CD1c-positive myeloid dendritic cell (primary cell): ENCODE measurements at regions not wholly inside any gene's neighbourhood (a gene's known extent, or its start where the extent isn't known, plus 50 kb on each side); places are given as distances from the start of the nearest gene placed in this dataset.

Experiments used
- DNase-seq: peaks from one replicate; pipeline ENCODE4 v3.0.0-alpha.2; 2016; ENCODE audit errors: extremely low spot score

DNA sequence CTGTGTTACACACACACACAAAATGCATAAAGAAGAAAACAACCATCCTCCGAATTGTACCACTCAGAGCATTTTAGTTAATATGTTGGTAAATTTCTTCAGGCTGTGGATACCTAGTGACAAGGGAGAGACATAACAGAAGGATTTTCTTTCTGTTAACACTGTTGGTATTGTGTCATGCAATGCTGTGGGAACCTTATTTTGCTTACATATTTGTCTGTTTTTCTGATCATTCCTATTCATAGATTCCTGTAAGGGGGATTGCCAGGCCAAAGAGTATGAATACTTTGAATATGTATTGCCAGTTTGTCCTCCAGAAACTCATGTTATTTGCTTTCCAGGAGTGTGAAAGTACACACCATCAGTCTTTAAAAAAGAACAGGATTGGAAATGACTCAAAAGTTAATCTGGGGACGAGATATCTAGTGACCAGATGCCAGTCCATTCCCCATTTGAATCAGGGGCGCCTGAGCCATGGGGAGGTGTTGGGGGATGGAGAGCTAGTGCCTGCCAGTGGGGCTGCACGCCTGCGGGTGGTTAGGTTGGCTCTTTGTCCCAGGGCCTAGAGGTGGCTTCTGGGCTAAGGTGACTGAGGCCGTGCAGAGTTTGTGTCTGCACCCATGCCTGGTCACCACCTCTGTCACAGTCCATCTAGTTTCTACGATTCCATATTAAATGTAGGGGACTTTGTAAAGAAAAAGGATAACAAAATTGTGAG, 142.0 kb downstream of the PTPN20 start:
- DNase-seq: no peak

GRCh38 chr10:47054974-47055373, 143.7 kb downstream of the PTPN20 start:
- DNase-seq: no peak

DNA sequence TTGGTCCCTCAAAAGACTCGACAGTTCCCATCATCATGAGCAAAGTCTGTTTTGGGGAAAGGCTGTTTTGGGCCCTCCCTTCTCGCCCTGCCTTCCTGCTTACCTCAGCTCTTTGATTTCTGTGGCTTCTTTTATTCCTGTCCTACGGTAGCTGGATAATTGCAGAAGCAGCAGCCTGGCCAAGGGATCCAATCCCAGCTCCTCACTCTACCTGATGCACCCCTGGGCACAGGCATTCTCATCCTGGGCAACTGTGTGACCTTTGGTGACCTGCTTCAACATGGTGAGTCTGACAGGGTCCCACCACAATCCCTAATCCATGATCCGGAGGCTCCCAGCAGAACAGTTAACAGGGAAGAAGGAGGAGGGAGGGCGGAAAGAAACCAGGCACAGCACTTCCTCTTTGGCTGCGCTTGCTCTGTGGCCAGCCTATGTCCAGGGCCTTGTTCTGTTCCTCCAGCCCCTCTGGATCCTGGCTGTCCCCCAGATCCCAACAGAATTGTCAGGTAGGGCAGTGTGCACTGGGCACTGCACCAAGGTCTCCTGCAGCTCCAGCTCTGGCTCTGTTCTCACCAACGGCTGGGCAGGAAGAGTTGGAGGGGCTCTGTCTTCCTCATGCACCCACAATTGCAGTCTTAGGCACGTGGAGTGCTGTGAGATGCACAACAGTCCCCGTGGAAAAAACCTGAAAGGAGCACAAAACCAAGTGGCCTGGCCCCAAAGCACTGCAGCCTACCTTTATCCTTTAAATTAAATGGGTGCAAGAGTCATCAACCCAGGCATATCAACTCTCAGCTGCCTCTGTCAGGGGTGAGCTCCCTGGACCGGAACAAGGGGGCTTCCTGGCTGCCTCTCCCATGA, 144.4 kb downstream of the PTPN20 start:
- no peak for DNase-seq

- DNase-seq: no peak
Measured at GRCh38 chr10:47056247-47056510, 145.0 kb downstream of the PTPN20 start.

- no peak for DNase-seq
Measured at GRCh38 chr10:47057471-47057870, 146.2 kb downstream of the PTPN20 start.

DNA sequence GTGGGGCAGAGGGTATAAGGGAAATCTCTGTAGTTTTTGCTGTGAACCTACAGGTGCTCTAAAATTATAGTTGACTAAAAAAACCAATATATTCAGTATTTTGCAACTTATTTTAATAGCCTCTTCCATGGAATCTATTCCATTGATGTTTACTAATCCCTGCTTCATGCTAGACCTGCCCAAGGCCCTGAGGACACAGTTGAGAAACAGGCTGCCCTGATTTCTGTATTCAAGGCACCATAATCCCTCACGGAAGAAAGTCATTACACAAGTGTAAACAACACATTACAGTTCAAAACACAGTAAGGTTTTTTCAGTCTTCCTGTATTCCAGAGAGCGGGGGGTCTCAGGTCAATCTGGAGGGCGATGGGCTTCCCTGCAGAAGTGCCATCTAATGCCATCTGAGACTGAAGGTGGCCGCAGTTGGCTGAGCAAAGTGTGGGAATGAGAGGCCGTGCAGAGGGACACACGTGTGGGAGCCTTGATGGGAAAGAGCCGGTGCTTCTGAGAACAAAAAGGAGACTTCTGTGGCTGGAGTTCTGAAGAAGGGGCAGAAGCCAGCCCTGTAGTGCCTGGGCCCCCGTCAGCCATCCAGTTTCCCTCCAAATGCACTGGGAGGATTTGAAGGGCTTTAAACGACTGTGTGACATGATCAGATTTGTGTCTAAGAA, 146.9 kb downstream of the PTPN20 start:
- DNase-seq: no peak

GRCh38 chr10:47058961-47059391, 147.7 kb downstream of the PTPN20 start:
- DNase-seq: no peak

DNA sequence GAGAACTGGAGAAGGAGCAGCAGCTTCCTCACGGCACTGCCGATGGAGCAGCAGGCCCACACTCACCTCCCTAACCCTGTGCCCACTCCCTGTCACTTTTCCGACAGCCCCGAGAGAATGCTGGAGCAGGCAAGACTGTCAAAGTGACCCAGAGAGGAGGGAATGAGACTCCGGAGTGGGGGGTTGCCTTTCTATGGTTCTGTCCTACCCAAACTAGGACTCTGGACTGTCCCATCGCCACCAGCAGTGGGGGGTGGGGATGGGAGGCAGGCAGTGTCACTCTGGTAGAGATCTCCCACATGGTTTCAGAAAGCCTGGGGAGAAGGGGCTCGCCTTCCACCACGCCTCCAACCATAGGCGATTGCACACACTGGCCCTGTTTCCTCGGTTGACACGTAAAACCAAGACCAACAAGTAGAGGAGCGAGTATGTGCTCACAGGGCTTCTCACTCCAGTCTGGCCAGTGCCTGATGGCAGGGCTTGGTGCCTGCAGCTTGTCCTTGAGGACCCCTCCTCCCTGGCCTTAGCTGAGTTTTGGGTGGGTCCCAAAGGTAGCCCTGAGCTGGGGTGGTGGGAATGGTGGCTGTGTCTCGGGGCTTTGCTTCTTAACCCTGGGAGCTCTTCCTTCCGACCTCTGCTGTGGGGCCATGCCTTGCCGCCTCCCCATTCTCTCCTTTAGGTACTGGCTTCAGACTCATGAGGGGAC, 148.5 kb downstream of the PTPN20 start:
- no peak for DNase-seq

DNA sequence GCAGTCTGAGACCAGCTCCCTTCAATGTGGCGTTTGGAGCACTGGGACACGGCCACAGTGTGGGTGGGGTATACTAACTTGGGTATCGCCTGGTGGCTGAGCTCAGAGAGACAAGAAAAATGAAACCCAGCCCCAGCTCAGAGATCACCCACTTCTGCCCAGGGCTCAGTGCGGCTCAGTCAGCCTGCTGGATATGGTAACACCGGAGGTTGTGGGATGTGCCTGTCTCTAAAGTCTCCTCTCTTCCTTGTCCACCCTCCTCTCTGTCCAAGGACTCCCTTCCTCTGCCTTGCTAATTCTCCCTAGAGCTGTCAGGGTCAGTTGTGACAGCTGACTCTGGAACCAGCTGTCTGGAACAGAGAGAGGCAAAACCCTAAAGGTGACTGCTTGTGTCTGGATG, 149.1 kb downstream of the PTPN20 start:
- no peak for DNase-seq

GRCh38 chr10:47060993-47061500, 149.8 kb downstream of the PTPN20 start:
- no peak for DNase-seq

GRCh38 chr10:47061776-47062175, 150.5 kb downstream of the PTPN20 start:
- no peak for DNase-seq

GRCh38 chr10:47062441-47063200, 151.4 kb downstream of the PTPN20 start:
- DNase-seq: no peak

- no peak for DNase-seq
Measured at GRCh38 chr10:47063858-47064257, 152.6 kb downstream of the PTPN20 start.

GRCh38 chr10:47065903-47066302, 154.7 kb downstream of the PTPN20 start:
- no peak for DNase-seq

GRCh38 chr10:47067949-47068940, 157.0 kb downstream of the PTPN20 start:
- DNase-seq: no peak

GRCh38 chr10:47070541-47070940, 159.3 kb downstream of the PTPN20 start:
- DNase-seq: no peak

DNA sequence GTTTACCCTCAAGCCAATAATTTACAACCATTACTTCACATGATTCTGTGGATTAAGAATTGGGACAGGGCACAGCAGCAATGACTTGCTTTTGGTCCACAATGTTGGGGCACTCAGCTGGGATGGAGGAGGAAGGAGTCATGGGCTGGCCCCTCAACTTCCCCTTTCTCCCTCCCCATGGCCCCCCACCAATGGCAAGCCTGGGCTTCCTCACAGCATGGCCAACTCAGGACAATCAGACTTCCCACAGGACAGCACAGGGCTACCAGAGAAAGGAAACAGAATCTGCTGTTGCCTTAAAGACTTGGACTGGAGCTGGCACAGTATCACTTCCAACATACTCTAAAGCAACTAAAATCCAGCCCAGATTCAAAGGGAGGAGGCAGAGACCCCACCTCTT, 160.7 kb downstream of the PTPN20 start:
- no peak for DNase-seq

GRCh38 chr10:47073967-47074366, 162.7 kb downstream of the PTPN20 start:
- DNase-seq: no peak

DNA sequence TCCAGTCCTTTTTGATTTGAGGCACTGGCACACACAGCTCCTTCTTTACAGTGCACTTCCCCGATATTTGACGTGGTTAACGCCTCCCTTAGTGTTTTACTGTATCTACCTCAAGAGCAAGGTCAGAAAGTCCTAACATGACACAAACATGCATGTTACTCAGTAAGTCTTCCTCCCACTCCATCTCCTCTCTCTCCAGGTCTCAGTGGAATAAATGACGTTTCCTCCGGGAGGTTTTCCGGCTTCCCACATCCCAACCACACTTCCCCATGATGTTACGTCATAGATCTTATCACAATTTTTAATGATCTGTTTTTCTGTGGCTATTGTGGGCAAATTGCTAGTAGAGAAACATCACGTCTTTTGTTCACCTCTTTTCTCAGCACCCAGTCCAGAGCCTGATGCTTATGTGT, 165.7 kb downstream of the PTPN20 start:
- DNase-seq: peak; percentile 43

DNA sequence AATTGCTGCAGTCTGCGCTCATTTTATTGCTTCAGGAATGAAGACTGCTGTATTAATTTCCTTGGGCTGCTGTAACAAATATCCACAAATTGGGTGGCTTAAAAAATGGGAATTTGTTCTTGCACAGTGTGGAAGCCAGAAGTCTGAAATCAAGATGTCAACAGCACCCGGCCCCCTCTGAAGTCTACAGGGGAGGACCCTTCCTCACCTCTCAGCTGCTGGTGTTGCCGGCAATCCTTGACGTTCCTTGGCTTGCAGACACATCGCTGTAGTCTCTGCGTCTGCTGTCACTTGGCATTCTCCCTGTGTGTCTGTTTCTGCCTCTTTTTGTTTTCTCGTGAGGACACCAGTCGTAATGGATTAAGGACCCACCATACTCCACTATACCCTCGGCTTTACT, 166.2 kb downstream of the PTPN20 start:
- DNase-seq: no peak
